ENCODE measurements at regions not wholly inside any gene's neighbourhood (a gene's known extent, or its start where the extent isn't known, plus 50 kb on each side); places are given as distances from the start of the nearest gene placed in this dataset.

- Histone ChIP-seq H3K4me1 (ENCODE audit: control insufficient read depth, insufficient read depth, low read length) (peaks cover 8% of the 10 kb centered on the region), H3K27ac (ENCODE audit: low read length) (no peak overlapping the region), H3K4me3 (ENCODE audit: low read length in 2 of 2) (no peak overlapping the region), H3K36me3 (ENCODE audit: control insufficient read depth in 2 of 2, insufficient read depth in 2 of 2, low read length in 2 of 2) (no peaks in the 10 kb centered on the region), H3K9ac (ENCODE audit: low read length in 2 of 2) (no peak overlapping the region), H3K9me3 (ENCODE audit: control insufficient read depth in 2 of 2, low read length in 2 of 2) (no peaks in the 10 kb centered on the region), H3K27me3 (ENCODE audit: control insufficient read depth in 1 of 2, insufficient read depth in 2 of 2, low read length in 2 of 2) (no peaks in the 10 kb centered on the region)
These were observed 243.4 kb upstream of the POU2AF2 start for GRCh38 chr11:111001986-111002611.

- H3K4me1 ChIP-seq (ENCODE audit: control insufficient read depth, insufficient read depth, low read length), result peaks cover 8% of the 10 kb centered on the region
- H3K27ac ChIP-seq (ENCODE audit: low read length), result no peak overlapping the region
- H3K36me3 ChIP-seq (ENCODE audit: control insufficient read depth in 2 of 2, insufficient read depth in 2 of 2, low read length in 2 of 2), result no peaks in the 10 kb centered on the region
- H3K9me3 ChIP-seq (ENCODE audit: control insufficient read depth in 2 of 2, low read length in 2 of 2), result no peaks in the 10 kb centered on the region
- no peak overlapping the region for H3K9ac ChIP-seq (ENCODE audit: low read length in 2 of 2)
- no peak overlapping the region for H3K4me3 ChIP-seq (ENCODE audit: low read length in 2 of 2)
- no peaks in the 10 kb centered on the region for H3K27me3 ChIP-seq (ENCODE audit: control insufficient read depth in 1 of 2, insufficient read depth in 2 of 2, low read length in 2 of 2)
These were observed 244.5 kb upstream of the POU2AF2 start for GRCh38 chr11:111001081-111001430.

GRCh38 chr11:111000400-111001080 lies 245.0 kb upstream of the POU2AF2 start:
- no peak overlapping the region for H3K27ac ChIP-seq (ENCODE audit: low read length)
- H3K4me3 ChIP-seq (ENCODE audit: low read length in 2 of 2), result no peak overlapping the region
- H3K4me1 ChIP-seq (ENCODE audit: control insufficient read depth, insufficient read depth, low read length), result peaks cover 5% of the 10 kb centered on the region
- H3K36me3 ChIP-seq (ENCODE audit: control insufficient read depth in 2 of 2, insufficient read depth in 2 of 2, low read length in 2 of 2), result no peaks in the 10 kb centered on the region
- H3K9ac ChIP-seq (ENCODE audit: low read length in 2 of 2), result no peak overlapping the region
- no peaks in the 10 kb centered on the region for H3K9me3 ChIP-seq (ENCODE audit: control insufficient read depth in 2 of 2, low read length in 2 of 2)
- no peaks in the 10 kb centered on the region for H3K27me3 ChIP-seq (ENCODE audit: control insufficient read depth in 1 of 2, insufficient read depth in 2 of 2, low read length in 2 of 2)

- H3K4me3 ChIP-seq (ENCODE audit: low read length in 2 of 2), result no peak overlapping the region
- no peaks in the 10 kb centered on the region for H3K9me3 ChIP-seq (ENCODE audit: control insufficient read depth in 2 of 2, low read length in 2 of 2)
- H3K4me1 ChIP-seq (ENCODE audit: control insufficient read depth, insufficient read depth, low read length), result peaks cover 17% of the 10 kb centered on the region
- peak overlapping the region; percentile 32 for H3K27ac ChIP-seq (ENCODE audit: low read length)
- H3K9ac ChIP-seq (ENCODE audit: low read length in 2 of 2), result no peak overlapping the region
- no peaks in the 10 kb centered on the region for H3K27me3 ChIP-seq (ENCODE audit: control insufficient read depth in 1 of 2, insufficient read depth in 2 of 2, low read length in 2 of 2)
- no peaks in the 10 kb centered on the region for H3K36me3 ChIP-seq (ENCODE audit: control insufficient read depth in 2 of 2, insufficient read depth in 2 of 2, low read length in 2 of 2)
These were observed 253.0 kb upstream of the POU2AF2 start for GRCh38 chr11:110992481-110992880.

- H3K9ac ChIP-seq (ENCODE audit: low read length in 2 of 2), result no peak overlapping the region
- peak overlapping the region; percentile 32 for H3K27ac ChIP-seq (ENCODE audit: low read length)
- H3K27me3 ChIP-seq (ENCODE audit: control insufficient read depth in 1 of 2, insufficient read depth in 2 of 2, low read length in 2 of 2), result no peaks in the 10 kb centered on the region
- H3K9me3 ChIP-seq (ENCODE audit: control insufficient read depth in 2 of 2, low read length in 2 of 2), result no peaks in the 10 kb centered on the region
- no peaks in the 10 kb centered on the region for H3K36me3 ChIP-seq (ENCODE audit: control insufficient read depth in 2 of 2, insufficient read depth in 2 of 2, low read length in 2 of 2)
- H3K4me3 ChIP-seq (ENCODE audit: low read length in 2 of 2), result peak overlapping the region in 1 of 2 donors; percentile 35
- peaks cover 17% of the 10 kb centered on the region for H3K4me1 ChIP-seq (ENCODE audit: control insufficient read depth, insufficient read depth, low read length)
These were observed 253.7 kb upstream of the POU2AF2 start for GRCh38 chr11:110991661-110992355.

GRCh38 chr11:110990311-110990710 lies 255.2 kb upstream of the POU2AF2 start:
- Histone ChIP-seq H3K27ac (ENCODE audit: low read length) (no peak overlapping the region), H3K36me3 (ENCODE audit: control insufficient read depth in 2 of 2, insufficient read depth in 2 of 2, low read length in 2 of 2) (no peaks in the 10 kb centered on the region), H3K9me3 (ENCODE audit: control insufficient read depth in 2 of 2, low read length in 2 of 2) (no peaks in the 10 kb centered on the region), H3K4me1 (ENCODE audit: control insufficient read depth, insufficient read depth, low read length) (peaks cover 17% of the 10 kb centered on the region), H3K27me3 (ENCODE audit: control insufficient read depth in 1 of 2, insufficient read depth in 2 of 2, low read length in 2 of 2) (no peaks in the 10 kb centered on the region), H3K4me3 (ENCODE audit: low read length in 2 of 2) (no peak overlapping the region), H3K9ac (ENCODE audit: low read length in 2 of 2) (no peak overlapping the region)

- peaks cover 17% of the 10 kb centered on the region for H3K4me1 ChIP-seq (ENCODE audit: control insufficient read depth, insufficient read depth, low read length)
- no peak overlapping the region for H3K9ac ChIP-seq (ENCODE audit: low read length in 2 of 2)
- no peak overlapping the region for H3K27ac ChIP-seq (ENCODE audit: low read length)
- H3K4me3 ChIP-seq (ENCODE audit: low read length in 2 of 2), result no peak overlapping the region
- no peaks in the 10 kb centered on the region for H3K36me3 ChIP-seq (ENCODE audit: control insufficient read depth in 2 of 2, insufficient read depth in 2 of 2, low read length in 2 of 2)
- no peaks in the 10 kb centered on the region for H3K9me3 ChIP-seq (ENCODE audit: control insufficient read depth in 2 of 2, low read length in 2 of 2)
- no peaks in the 10 kb centered on the region for H3K27me3 ChIP-seq (ENCODE audit: control insufficient read depth in 1 of 2, insufficient read depth in 2 of 2, low read length in 2 of 2)
These were observed 255.9 kb upstream of the POU2AF2 start for GRCh38 chr11:110989428-110990133.

- Histone ChIP-seq H3K27me3 (ENCODE audit: control insufficient read depth in 1 of 2, insufficient read depth in 2 of 2, low read length in 2 of 2) (no peaks in the 10 kb centered on the region), H3K4me1 (ENCODE audit: control insufficient read depth, insufficient read depth, low read length) (peaks cover 17% of the 10 kb centered on the region), H3K9ac (ENCODE audit: low read length in 2 of 2) (no peak overlapping the region), H3K4me3 (ENCODE audit: low read length in 2 of 2) (no peak overlapping the region), H3K9me3 (ENCODE audit: control insufficient read depth in 2 of 2, low read length in 2 of 2) (no peaks in the 10 kb centered on the region), H3K27ac (ENCODE audit: low read length) (no peak overlapping the region), H3K36me3 (ENCODE audit: control insufficient read depth in 2 of 2, insufficient read depth in 2 of 2, low read length in 2 of 2) (no peaks in the 10 kb centered on the region)
These were observed 256.9 kb upstream of the POU2AF2 start for GRCh38 chr11:110988671-110989070.

GRCh38 chr11:110986016-110986415 lies 259.5 kb upstream of the POU2AF2 start:
- no peak overlapping the region for H3K4me3 ChIP-seq (ENCODE audit: low read length in 2 of 2)
- H3K4me1 ChIP-seq (ENCODE audit: control insufficient read depth, insufficient read depth, low read length), result peaks cover 9% of the 10 kb centered on the region
- H3K9me3 ChIP-seq (ENCODE audit: control insufficient read depth in 2 of 2, low read length in 2 of 2), result no peaks in the 10 kb centered on the region
- H3K9ac ChIP-seq (ENCODE audit: low read length in 2 of 2), result no peak overlapping the region
- no peaks in the 10 kb centered on the region for H3K27me3 ChIP-seq (ENCODE audit: control insufficient read depth in 1 of 2, insufficient read depth in 2 of 2, low read length in 2 of 2)
- H3K36me3 ChIP-seq (ENCODE audit: control insufficient read depth in 2 of 2, insufficient read depth in 2 of 2, low read length in 2 of 2), result no peaks in the 10 kb centered on the region
- H3K27ac ChIP-seq (ENCODE audit: low read length), result no peak overlapping the region

- Histone ChIP-seq H3K27ac (ENCODE audit: low read length) (no peak overlapping the region), H3K27me3 (ENCODE audit: control insufficient read depth in 1 of 2, insufficient read depth in 2 of 2, low read length in 2 of 2) (no peaks in the 10 kb centered on the region), H3K4me1 (ENCODE audit: control insufficient read depth, insufficient read depth, low read length) (peaks cover 6% of the 10 kb centered on the region), H3K9ac (ENCODE audit: low read length in 2 of 2) (no peak overlapping the region), H3K36me3 (ENCODE audit: control insufficient read depth in 2 of 2, insufficient read depth in 2 of 2, low read length in 2 of 2) (no peaks in the 10 kb centered on the region), H3K4me3 (ENCODE audit: low read length in 2 of 2) (no peak overlapping the region), H3K9me3 (ENCODE audit: control insufficient read depth in 2 of 2, low read length in 2 of 2) (no peaks in the 10 kb centered on the region)
These were observed 260.0 kb upstream of the POU2AF2 start for GRCh38 chr11:110985547-110985946.

Data from stomach smooth muscle (tissue), 2 donors.